ENCODE measurements at regions not wholly inside any gene's neighbourhood (a gene's known extent, or its start where the extent isn't known, plus 50 kb on each side); places are given as distances from the start of the nearest gene placed in this dataset.
"Not testable (repeated sequence)": the region's sequence is repeated elsewhere in the genome, so short reads cannot be mapped to it uniquely, and the experiment has no call there.

GRCh38 chr12:127830065-127830460 lies 436.9 kb upstream of the TMEM132C start:
- Mint-ChIP-seq H3K9me3 (peaks cover 5% of the 10 kb centered on the region), H3K4me1 (no peaks in the 10 kb centered on the region), H3K27me3 (no peaks in the 10 kb centered on the region), H3K4me3 (no peak overlapping the region), H3K27ac (no peak overlapping the region), H3K36me3 (no peaks in the 10 kb centered on the region)

DNA sequence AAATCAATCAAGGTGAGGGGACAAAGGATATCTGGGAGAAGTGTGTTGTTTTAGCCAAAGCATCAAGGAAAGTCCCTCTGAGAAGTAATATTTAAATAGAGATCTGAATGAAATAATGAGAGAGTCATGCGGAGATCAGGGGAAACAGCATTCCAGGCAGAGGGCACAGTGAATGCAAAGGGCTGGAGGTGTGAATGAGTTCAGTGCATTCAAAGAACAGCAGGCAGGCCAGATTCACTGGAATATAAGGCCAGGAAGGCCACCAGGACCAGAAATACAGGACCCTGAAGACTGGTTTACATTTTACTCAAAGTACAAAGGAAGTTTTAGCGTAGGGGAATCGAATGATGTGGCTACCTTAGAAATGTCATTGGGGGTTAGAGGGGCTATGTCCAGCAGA lies 436.2 kb upstream of the TMEM132C start:
- Mint-ChIP-seq H3K9me3 (peaks cover 5% of the 10 kb centered on the region), H3K27ac (peak overlapping the region; percentile 43), H3K4me1 (no peaks in the 10 kb centered on the region), H3K27me3 (no peaks in the 10 kb centered on the region), H3K36me3 (no peaks in the 10 kb centered on the region), H3K4me3 (no peak overlapping the region)

GRCh38 chr12:127832172-127832571 lies 434.8 kb upstream of the TMEM132C start:
- Mint-ChIP-seq H3K9me3 (peaks cover 5% of the 10 kb centered on the region), H3K27me3 (no peaks in the 10 kb centered on the region), H3K4me1 (no peaks in the 10 kb centered on the region), H3K4me3 (no peak overlapping the region), H3K36me3 (no peaks in the 10 kb centered on the region), H3K27ac (no peak overlapping the region)

DNA sequence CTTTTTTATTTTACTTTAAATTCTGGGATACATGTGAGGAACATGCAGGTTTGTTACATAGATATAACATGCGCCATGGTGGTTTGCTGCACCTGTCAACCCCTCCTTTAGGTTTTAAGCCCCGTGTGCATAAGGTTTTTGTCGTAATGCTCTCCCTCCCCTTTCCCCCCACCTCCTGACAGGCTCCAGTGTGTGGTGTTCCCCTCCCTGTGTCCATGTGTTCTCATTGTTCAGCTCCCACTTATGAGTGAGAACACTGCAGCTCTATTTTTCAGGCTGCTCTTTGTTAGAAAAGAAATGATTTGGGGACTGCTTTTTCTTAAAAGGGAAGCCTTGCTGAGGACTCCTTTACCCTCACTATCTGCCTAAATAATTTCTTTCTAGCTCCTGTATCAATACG lies 430.2 kb upstream of the TMEM132C start:
- not testable (repeated sequence) for H3K4me3 Mint-ChIP-seq, H3K9me3 Mint-ChIP-seq, H3K27me3 Mint-ChIP-seq, H3K36me3 Mint-ChIP-seq, H3K27ac Mint-ChIP-seq, H3K4me1 Mint-ChIP-seq

DNA sequence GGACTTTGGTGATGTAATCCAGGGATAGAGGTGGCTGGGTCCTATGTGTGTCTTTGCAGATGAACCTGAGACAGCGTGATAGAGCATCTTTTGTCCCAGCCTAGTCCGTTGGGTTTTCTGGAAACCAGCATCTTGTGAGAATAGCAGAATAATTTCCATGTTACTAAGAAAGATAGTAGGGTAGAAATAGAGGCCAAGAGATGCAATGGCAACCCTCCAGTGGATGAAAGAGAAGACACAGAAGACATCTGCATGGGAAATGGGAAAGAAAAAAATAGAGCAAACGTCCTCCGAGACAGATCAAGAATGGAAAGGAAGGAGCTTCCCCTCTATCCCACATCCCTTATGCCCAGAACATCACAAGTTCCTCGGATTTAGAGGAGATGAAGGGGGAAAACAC lies 409.3 kb upstream of the TMEM132C start:
- Mint-ChIP-seq H3K27ac (no peak overlapping the region), H3K27me3 (no peaks in the 10 kb centered on the region), H3K9me3 (no peaks in the 10 kb centered on the region), H3K4me3 (no peak overlapping the region), H3K4me1 (no peaks in the 10 kb centered on the region), H3K36me3 (no peaks in the 10 kb centered on the region)

- H3K36me3 Mint-ChIP-seq = no peaks in the 10 kb centered on the region
- H3K4me1 Mint-ChIP-seq = no peaks in the 10 kb centered on the region
- H3K27me3 Mint-ChIP-seq = no peaks in the 10 kb centered on the region
- H3K4me3 Mint-ChIP-seq = no peak overlapping the region
- peaks cover 16% of the 10 kb centered on the region for H3K9me3 Mint-ChIP-seq
- H3K27ac Mint-ChIP-seq = no peak overlapping the region
Observed at GRCh38 chr12:127860536-127860935, 406.4 kb upstream of the TMEM132C start.

GRCh38 chr12:127861406-127861805 lies 405.6 kb upstream of the TMEM132C start:
- H3K4me3 Mint-ChIP-seq = no peak overlapping the region
- peaks cover 16% of the 10 kb centered on the region for H3K9me3 Mint-ChIP-seq
- no peak overlapping the region for H3K27ac Mint-ChIP-seq
- no peaks in the 10 kb centered on the region for H3K4me1 Mint-ChIP-seq
- H3K36me3 Mint-ChIP-seq = no peaks in the 10 kb centered on the region
- no peaks in the 10 kb centered on the region for H3K27me3 Mint-ChIP-seq

- Mint-ChIP-seq H3K36me3 (no peaks in the 10 kb centered on the region), H3K4me1 (no peaks in the 10 kb centered on the region), H3K27ac (no peak overlapping the region), H3K9me3 (peaks cover 8% of the 10 kb centered on the region), H3K27me3 (no peaks in the 10 kb centered on the region), H3K4me3 (no peak overlapping the region)
Observed at GRCh38 chr12:127873306-127873705, 393.7 kb upstream of the TMEM132C start.

DNA sequence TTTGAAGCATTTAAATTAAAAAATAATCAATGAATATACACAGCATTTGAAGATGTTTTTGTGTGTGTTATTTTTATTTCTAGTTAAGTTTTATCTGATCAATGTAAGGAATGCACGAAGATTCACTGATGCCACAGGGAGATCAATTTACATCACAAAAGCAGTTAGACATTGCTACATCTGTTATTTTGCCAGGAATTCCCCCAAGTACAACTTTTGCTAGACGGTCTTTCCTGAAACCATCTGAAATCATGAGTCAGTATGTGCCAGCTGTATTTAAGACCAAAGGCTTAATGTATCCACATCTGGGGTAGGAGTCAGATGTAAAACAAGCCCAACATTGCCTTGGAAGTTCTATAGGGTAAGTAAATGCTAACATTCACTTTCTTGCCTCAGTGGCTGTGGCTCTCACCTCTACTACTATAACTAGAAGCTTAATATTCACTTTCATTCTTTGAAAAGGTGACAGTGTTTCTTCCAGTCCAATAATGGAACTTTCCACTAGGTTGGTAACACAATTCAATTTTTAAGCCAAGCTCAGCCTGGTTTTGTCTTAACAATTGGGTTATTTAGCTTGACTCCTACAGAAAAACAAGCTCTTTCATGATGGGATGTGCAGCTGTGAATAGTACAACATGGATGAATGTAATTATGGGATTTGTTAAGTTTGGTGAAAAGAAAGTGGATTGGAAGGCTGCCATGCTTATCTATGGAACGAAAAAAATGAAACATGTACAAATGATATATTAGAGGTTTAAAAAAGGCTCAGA lies 385.4 kb upstream of the TMEM132C start:
- no peaks in the 10 kb centered on the region for H3K36me3 Mint-ChIP-seq
- peaks cover 8% of the 10 kb centered on the region for H3K9me3 Mint-ChIP-seq
- no peak overlapping the region for H3K27ac Mint-ChIP-seq
- H3K27me3 Mint-ChIP-seq = no peaks in the 10 kb centered on the region
- H3K4me3 Mint-ChIP-seq = no peak overlapping the region
- no peaks in the 10 kb centered on the region for H3K4me1 Mint-ChIP-seq

- H3K4me1 Mint-ChIP-seq = no peaks in the 10 kb centered on the region
- no peaks in the 10 kb centered on the region for H3K27me3 Mint-ChIP-seq
- H3K36me3 Mint-ChIP-seq = no peaks in the 10 kb centered on the region
- H3K9me3 Mint-ChIP-seq = peaks cover 4% of the 10 kb centered on the region
- no peak overlapping the region for H3K27ac Mint-ChIP-seq
- H3K4me3 Mint-ChIP-seq = no peak overlapping the region
Observed at GRCh38 chr12:127883013-127883412, 384.0 kb upstream of the TMEM132C start.

DNA sequence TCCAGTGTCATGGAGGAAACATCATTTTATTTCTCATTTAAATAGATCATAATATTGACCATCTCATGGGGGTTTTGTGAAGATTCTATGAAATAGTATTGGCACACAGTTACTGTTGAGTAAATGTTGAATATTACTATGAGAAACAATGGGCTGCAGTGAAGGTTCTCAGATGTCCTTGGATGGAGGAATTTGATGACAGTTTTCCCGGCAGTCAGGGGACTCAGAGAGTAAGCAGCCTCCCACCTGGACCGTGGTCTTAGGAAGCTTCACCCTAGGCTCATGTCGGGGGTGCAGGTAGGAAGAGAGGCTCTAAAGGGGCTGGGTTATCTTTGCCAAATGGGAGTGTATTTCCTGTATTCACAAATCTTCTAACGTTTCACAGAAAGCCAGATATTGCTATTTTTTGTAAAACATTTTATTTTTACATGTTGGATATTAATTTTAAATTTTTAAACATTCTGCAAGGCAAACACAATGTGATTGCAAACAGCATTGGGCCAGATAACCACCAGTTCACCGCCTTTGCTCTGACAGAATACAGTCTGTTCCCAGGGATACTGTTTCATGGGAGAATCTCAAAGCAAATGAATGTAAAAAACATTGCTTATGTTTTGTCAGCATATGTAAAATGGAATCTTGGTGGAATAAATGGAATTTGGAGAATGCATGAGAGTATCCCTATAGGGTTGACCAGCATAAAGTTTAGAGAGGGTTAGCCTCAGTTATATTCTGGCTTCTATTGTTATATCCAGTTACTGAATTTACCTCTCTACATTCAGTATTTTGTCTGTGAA lies 380.8 kb upstream of the TMEM132C start:
- Mint-ChIP-seq H3K27me3 (no peaks in the 10 kb centered on the region), H3K9me3 (peaks cover 11% of the 10 kb centered on the region), H3K27ac (no peak overlapping the region), H3K4me1 (no peaks in the 10 kb centered on the region), H3K4me3 (no peak overlapping the region), H3K36me3 (no peaks in the 10 kb centered on the region)

DNA sequence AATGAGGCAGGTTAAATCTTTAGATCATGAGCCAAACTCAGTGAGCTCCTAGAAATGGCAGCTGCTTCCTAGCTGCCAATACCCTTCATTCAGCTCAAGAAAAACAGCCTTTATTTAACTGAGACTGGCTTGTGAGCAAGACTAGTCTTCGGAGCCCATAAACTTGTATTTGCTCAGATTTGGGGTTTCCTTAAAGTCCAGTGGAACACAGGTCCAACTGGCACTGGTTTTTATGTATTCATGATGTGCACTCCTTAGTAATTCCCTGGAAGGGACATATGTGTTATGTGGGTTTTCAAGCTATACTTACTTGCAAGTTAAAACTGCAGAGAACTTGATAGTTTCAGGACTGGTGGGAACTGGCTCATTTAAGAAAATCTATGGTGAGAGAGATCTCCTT lies 380.1 kb upstream of the TMEM132C start:
- no peak overlapping the region for H3K4me3 Mint-ChIP-seq

GRCh38 chr12:127888943-127889719 lies 377.8 kb upstream of the TMEM132C start:
- Mint-ChIP-seq H3K36me3 (no peaks in the 10 kb centered on the region), H3K27ac (no peak overlapping the region), H3K27me3 (no peaks in the 10 kb centered on the region), H3K4me1 (no peaks in the 10 kb centered on the region), H3K9me3 (peaks cover 8% of the 10 kb centered on the region), H3K4me3 (no peak overlapping the region)

More for the DNA sequence above, 380.1 kb upstream of the TMEM132C start:
- Mint-ChIP-seq H3K27ac (no peak overlapping the region), H3K4me1 (no peaks in the 10 kb centered on the region), H3K36me3 (no peaks in the 10 kb centered on the region), H3K9me3 (peaks cover 11% of the 10 kb centered on the region), H3K27me3 (no peaks in the 10 kb centered on the region)

DNA sequence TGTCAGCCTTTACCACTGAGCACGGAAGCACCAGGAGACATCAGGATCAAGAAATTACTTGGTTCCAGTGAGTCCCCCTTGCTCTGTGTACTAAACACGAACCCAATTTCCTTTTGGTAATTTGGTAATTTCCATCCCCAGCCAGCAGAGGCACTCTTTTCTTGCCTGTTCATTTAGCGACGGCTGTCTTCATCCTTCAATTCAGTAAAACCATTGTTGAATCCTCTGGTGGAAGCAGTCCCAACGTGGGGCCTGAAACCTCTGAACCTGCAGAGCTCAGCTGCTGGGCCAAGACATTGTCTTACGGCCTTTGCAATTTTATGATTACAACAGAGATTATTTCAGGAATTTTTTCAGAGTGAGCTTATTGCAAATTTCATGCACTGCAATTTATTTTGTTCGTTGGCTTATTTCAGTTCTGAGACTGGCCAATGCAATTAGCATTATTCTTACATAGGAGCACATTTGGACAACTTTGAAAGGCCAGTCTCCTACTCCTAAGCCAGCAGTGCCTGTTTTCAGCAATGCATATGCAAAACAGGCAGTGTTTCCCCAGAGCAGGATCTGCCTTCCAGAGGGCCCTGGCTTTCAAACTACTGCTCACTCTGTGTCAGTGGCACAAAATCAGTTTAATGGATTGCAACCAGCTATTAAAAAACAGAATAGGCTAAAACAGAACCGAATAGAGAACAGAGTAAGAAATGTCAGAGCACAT lies 372.9 kb upstream of the TMEM132C start:
- peaks cover 12% of the 10 kb centered on the region for H3K9me3 Mint-ChIP-seq
- H3K36me3 Mint-ChIP-seq = no peaks in the 10 kb centered on the region
- no peak overlapping the region for H3K4me3 Mint-ChIP-seq
- H3K27me3 Mint-ChIP-seq = no peaks in the 10 kb centered on the region
- H3K4me1 Mint-ChIP-seq = no peaks in the 10 kb centered on the region
- no peak overlapping the region for H3K27ac Mint-ChIP-seq

- peaks cover 5% of the 10 kb centered on the region for H3K9me3 Mint-ChIP-seq
- no peaks in the 10 kb centered on the region for H3K27me3 Mint-ChIP-seq
- H3K27ac Mint-ChIP-seq = no peak overlapping the region
- no peak overlapping the region for H3K4me3 Mint-ChIP-seq
- H3K4me1 Mint-ChIP-seq = no peaks in the 10 kb centered on the region
- no peaks in the 10 kb centered on the region for H3K36me3 Mint-ChIP-seq
Observed at GRCh38 chr12:127896661-127897060, 370.3 kb upstream of the TMEM132C start.
